KMS-11 (cell line): ENCODE measurements at regions not wholly inside any gene's neighbourhood (a gene's known extent, or its start where the extent isn't known, plus 50 kb on each side); places are given as distances from the start of the nearest gene placed in this dataset.
A peak's percentile ranks its signal among the peaks of the same experiment; 100 is the strongest.

Source experiments
- H2AFZ ChIP-seq: fragments of 200-600 bp; sonication (generic); 2 replicates; pipeline ENCODE4 v1.6.1; 2016; ENCODE audit warnings: antibody characterized with exemption, mixed run types, low read depth
- H3K27ac ChIP-seq: fragments of 200-600 bp; sonication (generic); 2 replicates; pipeline ENCODE4 v1.6.1; 2016; ENCODE audit warnings: mild to moderate bottlenecking, mixed run types
- H3K27me3 ChIP-seq: fragments of 200-600 bp; sonication (generic); 2 replicates; pipeline ENCODE4 v1.6.1; 2017; ENCODE audit warnings: mild to moderate bottlenecking, low read depth, mixed run types, moderate library complexity; ENCODE audit not compliant: insufficient read depth
- H3K36me3 ChIP-seq: fragments of 200-600 bp; sonication (generic); 2 replicates; pipeline ENCODE4 v1.6.1; 2017; ENCODE audit warnings: mild to moderate bottlenecking, mixed run types; ENCODE audit not compliant: insufficient read depth
- H3K4me1 ChIP-seq: fragments of 200-600 bp; sonication (generic); 2 replicates; pipeline ENCODE4 v1.6.1; 2016; ENCODE audit warnings: mild to moderate bottlenecking, low read depth, mixed run types; ENCODE audit not compliant: poor library complexity, severe bottlenecking
- H3K4me2 ChIP-seq: fragments of 200-600 bp; sonication (generic); 2 replicates; pipeline ENCODE4 v1.7.0; 2016; ENCODE audit warnings: mild to moderate bottlenecking, mixed run types
- H3K4me3 ChIP-seq: fragments of 200-600 bp; sonication (generic); IDR thresholded peaks from 2 replicates; pipeline ENCODE4 v1.6.1; 2017; ENCODE audit warnings: low read depth, low read length, mixed read lengths; ENCODE audit not compliant: insufficient read depth
- H3K79me2 ChIP-seq: fragments of 200-600 bp; sonication (generic); 2 replicates; pipeline ENCODE4 v1.6.1; 2016; ENCODE audit warnings: low read depth, mixed run types; ENCODE audit not compliant: insufficient read depth
- H3K9ac ChIP-seq: fragments of 200-600 bp; sonication (generic); 2 replicates; pipeline ENCODE4 v1.6.1; 2016; ENCODE audit warnings: mild to moderate bottlenecking, mixed run types
- H4K20me1 ChIP-seq: fragments of 200-600 bp; sonication (generic); 2 replicates; pipeline ENCODE4 v1.6.1; 2016; ENCODE audit warnings: mild to moderate bottlenecking, mixed run types; ENCODE audit not compliant: insufficient read depth
- TF ChIP-seq, protein P1 (sequence below): fragments of 200-600 bp; sonication (generic); conservative IDR thresholded peaks from 2 replicates; pipeline ENCODE4 v1.6.1; 2017; ENCODE audit warnings: low read depth, mild to moderate bottlenecking, antibody characterized with exemption, low read length, moderate library complexity, mixed read lengths

DNA sequence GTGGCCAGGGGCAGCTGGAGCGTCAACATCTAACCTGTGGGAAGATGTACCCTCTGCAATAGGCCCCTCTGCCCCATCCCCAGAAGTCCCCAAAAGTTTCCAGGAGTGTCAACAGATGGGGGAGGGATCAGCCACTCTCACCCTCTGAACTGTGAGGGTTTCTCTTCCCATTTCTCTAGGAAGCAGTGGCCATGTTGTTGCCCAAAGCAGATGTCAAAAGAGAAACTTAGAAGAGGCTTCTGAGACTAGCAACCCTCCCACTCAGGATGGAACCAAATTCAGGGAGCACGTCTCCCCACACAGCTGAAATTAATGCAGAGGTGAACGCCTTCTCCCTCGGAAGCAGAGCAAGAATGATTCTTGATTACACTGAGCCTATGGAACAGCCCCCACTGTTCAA lies 70.3 kb downstream of the ARL4C start:
- Histone ChIP-seq H4K20me1 (no peaks in the 10 kb centered on the region), H3K4me1 (peaks cover 60% of the 10 kb centered on the region), H3K27me3 (no peaks in the 10 kb centered on the region), H3K36me3 (no peaks in the 10 kb centered on the region), H3K4me2 (peak overlapping the region; percentile 90), H3K27ac (peak overlapping the region; percentile 91), H3K4me3 (no peak overlapping the region), H3K9ac (peak overlapping the region; percentile 42; the same call in 1 of the 2 replicates), H2AFZ (peak overlapping the region; percentile 70), H3K79me2 (no peaks in the 10 kb centered on the region)
- TF ChIP-seq, protein P1, sequence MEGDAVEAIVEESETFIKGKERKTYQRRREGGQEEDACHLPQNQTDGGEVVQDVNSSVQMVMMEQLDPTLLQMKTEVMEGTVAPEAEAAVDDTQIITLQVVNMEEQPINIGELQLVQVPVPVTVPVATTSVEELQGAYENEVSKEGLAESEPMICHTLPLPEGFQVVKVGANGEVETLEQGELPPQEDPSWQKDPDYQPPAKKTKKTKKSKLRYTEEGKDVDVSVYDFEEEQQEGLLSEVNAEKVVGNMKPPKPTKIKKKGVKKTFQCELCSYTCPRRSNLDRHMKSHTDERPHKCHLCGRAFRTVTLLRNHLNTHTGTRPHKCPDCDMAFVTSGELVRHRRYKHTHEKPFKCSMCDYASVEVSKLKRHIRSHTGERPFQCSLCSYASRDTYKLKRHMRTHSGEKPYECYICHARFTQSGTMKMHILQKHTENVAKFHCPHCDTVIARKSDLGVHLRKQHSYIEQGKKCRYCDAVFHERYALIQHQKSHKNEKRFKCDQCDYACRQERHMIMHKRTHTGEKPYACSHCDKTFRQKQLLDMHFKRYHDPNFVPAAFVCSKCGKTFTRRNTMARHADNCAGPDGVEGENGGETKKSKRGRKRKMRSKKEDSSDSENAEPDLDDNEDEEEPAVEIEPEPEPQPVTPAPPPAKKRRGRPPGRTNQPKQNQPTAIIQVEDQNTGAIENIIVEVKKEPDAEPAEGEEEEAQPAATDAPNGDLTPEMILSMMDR, result no peak

DNA sequence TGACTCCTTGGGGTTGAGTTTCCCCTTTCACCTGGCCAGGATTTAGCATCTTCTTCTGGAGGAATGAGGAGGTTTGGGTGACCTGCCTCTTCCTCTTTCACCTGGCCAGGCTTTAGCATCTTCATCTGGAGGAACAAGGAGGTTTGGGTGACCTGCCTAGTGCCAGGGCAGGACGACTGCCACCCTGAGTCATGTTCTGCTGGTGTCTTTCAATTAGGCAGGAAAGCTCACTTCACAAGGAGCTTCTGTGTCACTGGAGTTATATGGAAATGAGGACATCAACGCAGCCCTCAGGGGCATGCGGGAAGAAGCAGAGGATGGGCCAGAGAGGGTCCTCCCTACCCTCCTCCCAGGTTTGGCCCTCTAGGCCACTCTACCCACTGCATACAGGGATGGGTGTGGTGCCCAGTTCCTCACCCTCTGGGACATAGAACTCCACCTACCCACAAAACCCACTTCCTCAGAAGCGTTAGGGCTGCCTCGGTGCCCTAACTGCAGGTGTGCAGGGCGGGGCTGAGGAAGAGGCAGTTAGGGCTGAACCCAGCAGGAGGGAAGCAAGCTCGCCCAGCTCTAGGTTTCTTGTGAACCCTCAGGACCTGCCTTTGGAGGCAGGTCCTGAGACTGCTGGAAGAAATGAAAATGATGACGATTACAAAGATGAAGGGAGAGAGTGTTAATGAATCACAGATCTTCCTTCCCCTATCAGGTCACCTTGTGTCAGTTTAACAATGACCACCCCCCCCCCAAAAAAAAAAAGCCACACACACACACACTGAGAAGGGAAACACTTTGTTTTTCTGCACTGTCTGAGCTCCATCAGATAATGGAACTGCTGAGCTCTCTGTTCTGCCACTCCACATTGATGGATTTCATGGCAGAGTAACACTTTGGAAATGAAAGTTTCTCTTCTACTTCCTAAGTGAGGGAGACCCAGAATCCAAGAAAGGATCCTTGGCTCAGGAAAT lies 71.0 kb downstream of the ARL4C start:
- peak overlapping the region; percentile 42; the same call in 1 of the 2 replicates for H3K9ac ChIP-seq
- H3K4me2 ChIP-seq, result peak overlapping the region; percentile 90
- H2AFZ ChIP-seq, result peak overlapping the region; percentile 70
- peaks cover 60% of the 10 kb centered on the region for H3K4me1 ChIP-seq
- H3K36me3 ChIP-seq, result no peaks in the 10 kb centered on the region
- H3K27me3 ChIP-seq, result no peaks in the 10 kb centered on the region
- peak overlapping the region; percentile 68 for H3K4me3 ChIP-seq
- no peaks in the 10 kb centered on the region for H4K20me1 ChIP-seq
- TF ChIP-seq, protein P1, result no peak
- no peaks in the 10 kb centered on the region for H3K79me2 ChIP-seq
- H3K27ac ChIP-seq, result peak overlapping the region; percentile 91

DNA sequence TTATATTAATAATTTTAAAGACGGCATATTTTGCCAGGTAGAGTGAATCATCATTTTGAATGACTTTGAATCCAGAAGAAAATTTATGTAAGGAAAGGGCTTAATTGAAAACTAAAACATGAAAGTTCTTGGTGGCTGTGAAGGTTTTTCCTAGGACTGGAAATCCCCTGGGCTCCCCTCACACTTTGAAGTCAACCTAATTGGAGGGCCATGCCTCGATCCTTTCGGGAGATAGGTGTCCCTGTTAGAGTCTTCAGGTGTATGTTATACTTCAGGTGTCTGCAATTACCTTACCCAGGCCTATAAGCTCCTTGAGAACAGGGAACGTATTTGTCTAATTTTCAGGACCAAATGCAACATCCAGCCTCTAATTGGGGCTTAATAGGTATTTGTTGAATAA lies 73.0 kb downstream of the ARL4C start:
- Histone ChIP-seq H3K4me2 (peak overlapping the region; percentile 34), H4K20me1 (no peaks in the 10 kb centered on the region), H3K79me2 (no peaks in the 10 kb centered on the region), H3K27ac (no peak overlapping the region), H3K27me3 (no peaks in the 10 kb centered on the region), H3K36me3 (no peaks in the 10 kb centered on the region), H3K4me1 (peaks cover 60% of the 10 kb centered on the region), H2AFZ (no peak overlapping the region), H3K9ac (no peak overlapping the region), H3K4me3 (no peak overlapping the region)
- TF ChIP-seq, protein P1, result no peak

GRCh38 chr2:234422981-234423431 lies 73.9 kb downstream of the ARL4C start:
- Histone ChIP-seq H3K9ac (no peak overlapping the region), H4K20me1 (no peaks in the 10 kb centered on the region), H3K4me1 (peaks cover 58% of the 10 kb centered on the region), H3K79me2 (no peaks in the 10 kb centered on the region), H2AFZ (no peak overlapping the region), H3K4me3 (no peak overlapping the region), H3K27ac (no peak overlapping the region), H3K36me3 (no peaks in the 10 kb centered on the region), H3K27me3 (no peaks in the 10 kb centered on the region), H3K4me2 (no peak overlapping the region)
- TF ChIP-seq, protein P1, result no peak
